Chondrocyte (in vitro differentiated cells): ENCODE measurements at regions not wholly inside any gene's neighbourhood (a gene's known extent, or its start where the extent isn't known, plus 50 kb on each side); places are given as distances from the start of the nearest gene placed in this dataset.
A peak's percentile ranks its signal among the peaks of the same experiment; 100 is the strongest.

Experiments
- DNase-seq: peaks from one replicate; pipeline ENCODE4 v3.0.0; 2021; ENCODE audit warnings: mixed read lengths, low spot score
- H3K27ac Mint-ChIP-seq: one replicate; pipeline ENCODE4 v1.8.0; 2021; ENCODE audit warnings: mild to moderate bottlenecking, moderate library complexity, mixed read lengths; ENCODE audit not compliant: unreplicated experiment
- H3K27me3 Mint-ChIP-seq: 2 replicates; pipeline ENCODE4 v1.8.0; 2021; ENCODE audit warnings: low read depth, mixed read lengths
- H3K36me3 Mint-ChIP-seq: 2 replicates; pipeline ENCODE4 v1.8.0; 2021; ENCODE audit warnings: low read depth, mixed read lengths
- H3K4me1 Mint-ChIP-seq: 2 replicates; pipeline ENCODE4 v1.8.0; 2021; ENCODE audit warnings: low read depth, mild to moderate bottlenecking, mixed read lengths
- H3K4me3 Mint-ChIP-seq: one replicate; pipeline ENCODE4 v1.8.0; 2021; ENCODE audit warnings: mild to moderate bottlenecking, moderate library complexity, mixed read lengths; ENCODE audit not compliant: unreplicated experiment
- H3K9me3 Mint-ChIP-seq: 2 replicates; pipeline ENCODE4 v1.8.0; 2021; ENCODE audit warnings: low read depth, mixed read lengths
- TF ChIP-seq, protein P1 (sequence below): fragments of 200-600 bp; sonication (generic); IDR thresholded peaks from 2 replicates; pipeline ENCODE4 v1.5.0; 2021; ENCODE audit warnings: antibody characterized with exemption, mild to moderate bottlenecking, moderate library complexity

DNA sequence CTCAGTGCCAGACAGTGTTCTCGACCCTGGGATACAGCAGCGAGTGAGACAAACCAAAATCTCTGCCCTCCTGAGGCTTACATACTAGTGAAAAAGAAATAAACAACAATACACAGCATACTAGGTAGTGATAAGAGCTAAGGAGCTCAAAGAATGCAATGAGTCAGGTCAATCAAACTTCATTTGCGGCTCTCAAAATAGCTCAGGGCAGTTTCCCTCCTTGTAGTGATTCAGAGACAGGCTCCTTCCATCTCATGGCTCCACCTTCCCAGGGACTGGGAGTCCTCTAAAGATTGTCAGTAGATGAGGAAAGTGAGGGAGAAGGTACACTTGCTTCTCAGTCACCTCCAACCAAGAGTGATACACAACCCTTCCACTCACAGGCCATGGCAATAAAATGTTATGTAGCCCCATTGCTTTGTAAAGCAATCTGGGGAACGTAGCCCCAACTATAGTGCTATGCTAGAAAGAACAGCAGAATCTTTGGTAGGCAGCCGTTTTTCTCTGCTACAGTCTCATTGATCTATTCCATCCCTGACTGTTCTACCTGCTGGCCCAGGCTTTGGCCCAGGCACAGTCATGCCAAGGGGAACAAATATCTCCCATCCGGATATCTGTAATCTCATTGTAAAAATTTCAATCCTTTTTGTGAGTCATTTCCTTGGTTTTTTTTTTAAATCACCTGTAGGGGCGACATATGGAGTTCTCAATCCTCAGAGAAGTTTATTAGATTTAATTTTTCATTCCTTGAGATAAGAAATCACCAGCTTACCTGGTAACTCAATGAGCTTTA, 183.1 kb upstream of the S100G start:
- no peak for DNase-seq
- Mint-ChIP-seq H3K9me3 (no peaks in the 10 kb centered on the region), H3K27ac (no peak overlapping the region)

DNA sequence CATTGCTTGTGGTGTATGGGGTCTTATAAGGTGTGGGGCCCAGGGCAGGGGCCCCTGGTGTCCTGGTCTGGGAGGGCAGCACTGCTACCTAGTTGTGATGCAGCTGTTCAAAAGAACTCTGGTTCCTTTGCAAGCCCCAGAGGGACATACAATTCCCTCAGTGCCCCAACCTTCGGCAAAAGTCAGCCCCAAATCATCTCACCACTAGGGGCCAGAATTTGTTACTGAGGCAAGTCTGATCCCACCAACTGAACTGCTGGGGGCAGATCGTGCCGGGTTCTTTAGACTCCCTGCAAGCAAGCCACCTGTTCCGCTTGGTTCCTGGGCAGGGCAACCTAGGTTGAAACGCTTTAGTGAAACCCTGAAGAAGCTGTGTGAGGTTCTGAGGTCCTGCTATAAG, 180.1 kb upstream of the S100G start:
- TF ChIP-seq, protein P1, sequence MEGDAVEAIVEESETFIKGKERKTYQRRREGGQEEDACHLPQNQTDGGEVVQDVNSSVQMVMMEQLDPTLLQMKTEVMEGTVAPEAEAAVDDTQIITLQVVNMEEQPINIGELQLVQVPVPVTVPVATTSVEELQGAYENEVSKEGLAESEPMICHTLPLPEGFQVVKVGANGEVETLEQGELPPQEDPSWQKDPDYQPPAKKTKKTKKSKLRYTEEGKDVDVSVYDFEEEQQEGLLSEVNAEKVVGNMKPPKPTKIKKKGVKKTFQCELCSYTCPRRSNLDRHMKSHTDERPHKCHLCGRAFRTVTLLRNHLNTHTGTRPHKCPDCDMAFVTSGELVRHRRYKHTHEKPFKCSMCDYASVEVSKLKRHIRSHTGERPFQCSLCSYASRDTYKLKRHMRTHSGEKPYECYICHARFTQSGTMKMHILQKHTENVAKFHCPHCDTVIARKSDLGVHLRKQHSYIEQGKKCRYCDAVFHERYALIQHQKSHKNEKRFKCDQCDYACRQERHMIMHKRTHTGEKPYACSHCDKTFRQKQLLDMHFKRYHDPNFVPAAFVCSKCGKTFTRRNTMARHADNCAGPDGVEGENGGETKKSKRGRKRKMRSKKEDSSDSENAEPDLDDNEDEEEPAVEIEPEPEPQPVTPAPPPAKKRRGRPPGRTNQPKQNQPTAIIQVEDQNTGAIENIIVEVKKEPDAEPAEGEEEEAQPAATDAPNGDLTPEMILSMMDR: peak; percentile 19
- Mint-ChIP-seq H3K9me3 (no peaks in the 10 kb centered on the region), H3K27ac (no peak overlapping the region), H3K36me3 (no peaks in the 10 kb centered on the region), H3K27me3 (no peaks in the 10 kb centered on the region), H3K4me1 (peaks cover 10% of the 10 kb centered on the region), H3K4me3 (no peak overlapping the region)
- DNase-seq: no peak

More for the DNA sequence above, 183.1 kb upstream of the S100G start:
- TF ChIP-seq, protein P1: no peak
- no peaks in the 10 kb centered on the region for H3K27me3 Mint-ChIP-seq
- H3K4me3 Mint-ChIP-seq: no peak overlapping the region
- H3K36me3 Mint-ChIP-seq: no peaks in the 10 kb centered on the region
- peaks cover 24% of the 10 kb centered on the region for H3K4me1 Mint-ChIP-seq

DNA sequence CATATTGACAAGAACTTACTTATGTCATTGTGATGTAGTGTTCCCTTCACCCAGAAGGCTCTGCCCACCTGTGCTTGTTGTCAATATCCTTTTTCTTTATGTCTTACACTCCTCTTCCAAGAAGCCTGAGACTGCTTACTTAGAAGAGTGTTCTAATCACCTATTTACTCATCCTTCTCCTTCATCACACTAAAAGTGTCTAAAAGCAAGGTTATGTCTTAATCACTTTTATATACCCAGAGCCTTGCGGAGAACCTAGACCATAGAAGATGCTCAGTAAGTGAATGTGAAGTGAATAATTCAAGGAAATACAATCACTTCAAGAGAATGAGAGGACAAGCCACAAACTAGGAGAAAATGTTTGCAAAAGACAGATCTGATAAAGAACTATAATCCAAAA, 177.6 kb upstream of the S100G start:
- Mint-ChIP-seq H3K27ac (no peak overlapping the region), H3K4me3 (no peak overlapping the region), H3K27me3 (no peaks in the 10 kb centered on the region), H3K9me3 (no peaks in the 10 kb centered on the region), H3K36me3 (no peaks in the 10 kb centered on the region), H3K4me1 (no peaks in the 10 kb centered on the region)
- TF ChIP-seq, protein P1: no peak
- DNase-seq: no peak

DNA sequence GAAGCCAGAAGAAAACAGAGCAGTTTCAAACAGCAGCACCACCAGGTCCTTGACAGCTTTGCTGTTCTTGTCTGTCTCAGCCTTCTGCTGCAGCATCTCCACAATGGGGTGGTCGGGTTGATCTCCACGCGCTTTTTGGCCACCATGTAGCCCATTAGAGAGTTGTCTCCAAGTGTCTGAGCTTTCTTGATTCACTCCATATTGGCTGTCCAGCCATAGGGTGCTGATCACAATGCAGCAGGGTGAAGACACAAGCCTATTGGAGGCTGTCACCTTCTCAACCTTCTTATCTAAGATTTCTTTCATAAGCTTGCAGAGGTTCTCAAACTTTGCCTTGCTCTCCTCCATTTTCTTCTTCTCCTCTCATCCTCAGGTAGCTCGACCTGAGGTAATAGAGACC, 175.4 kb upstream of the S100G start:
- TF ChIP-seq, protein P1: no peak
- Mint-ChIP-seq H3K27ac (no peak overlapping the region), H3K27me3 (no peaks in the 10 kb centered on the region), H3K9me3 (no peaks in the 10 kb centered on the region), H3K4me3 (no peak overlapping the region), H3K36me3 (no peaks in the 10 kb centered on the region), H3K4me1 (peaks cover 6% of the 10 kb centered on the region)
- no peak for DNase-seq

DNA sequence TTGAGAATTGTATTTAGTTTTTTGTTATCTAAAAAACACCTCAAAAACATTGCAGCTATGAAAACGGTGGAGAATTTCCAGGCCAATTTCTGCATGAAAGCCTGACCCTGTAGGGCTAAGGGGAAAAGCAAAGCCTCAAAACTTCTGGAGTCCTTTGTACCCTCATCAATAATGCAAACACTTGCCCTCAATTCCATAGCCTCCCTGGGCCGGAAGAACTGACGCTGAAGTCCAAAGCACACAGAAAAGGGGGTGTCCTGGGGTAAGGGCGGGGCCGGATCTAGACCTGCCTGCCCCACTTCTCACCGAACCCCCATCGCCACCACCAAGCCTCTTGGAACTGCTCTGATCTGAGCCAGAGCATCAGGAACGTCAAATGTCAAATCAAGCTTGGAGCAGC, 173.9 kb upstream of the S100G start:
- Mint-ChIP-seq H3K27ac (no peak overlapping the region), H3K4me3 (no peak overlapping the region), H3K27me3 (no peaks in the 10 kb centered on the region), H3K9me3 (no peaks in the 10 kb centered on the region), H3K36me3 (no peaks in the 10 kb centered on the region), H3K4me1 (peaks cover 11% of the 10 kb centered on the region)
- TF ChIP-seq, protein P1: no peak
- no peak for DNase-seq
